PC-9 (cell line): ENCODE measurements at regions not wholly inside any gene's neighbourhood (a gene's known extent, or its start where the extent isn't known, plus 50 kb on each side); places are given as distances from the start of the nearest gene placed in this dataset.

Source experiments
- BruUV-seq: library from RNA; stranded (reverse); fragments of 400-500 nt; replicated peaks from 2 replicates; lab custom pipeline; 2021; lab: Mats Ljungman, UMichigan
- CTCF ChIA-PET: fragments of 300-600 bp; sonication (Branson Sonifier 250); formaldehyde crosslinking; loops from one replicate; lab custom pipeline; 2022; ENCODE audit warnings: antibody characterized with exemption; lab: Charles Lee
- POLR2A ChIA-PET: fragments of 300-600 bp; sonication (Branson Sonifier 250); formaldehyde crosslinking; loops from one replicate; lab custom pipeline; 2022; ENCODE audit warnings: antibody characterized with exemption; ENCODE audit not compliant: unreplicated experiment; lab: Charles Lee
- DNase-seq, 2 experiments: peaks; one replicate each; pipeline versions ENCODE4 v3.0.0 to v3.0.0-alpha.2; 2015 to 2022; ENCODE audit warnings: mixed read lengths in 1 of 2
- H2AFZ ChIP-seq: fragments of 200-600 bp; sonication (generic); 2 replicates; pipeline ENCODE4 v1.8.1; 2017; ENCODE audit warnings: antibody characterized with exemption
- H3F3A ChIP-seq: fragments of 200-600 bp; sonication (generic); 2 replicates; pipeline ENCODE4 v1.8.1; 2017; ENCODE audit warnings: antibody characterized with exemption, mild to moderate bottlenecking, low read depth; ENCODE audit not compliant: insufficient read depth
- H3K27ac ChIP-seq: fragments of 200-600 bp; sonication (generic); 2 replicates; pipeline ENCODE4 v1.6.1; 2016; ENCODE audit warnings: mixed run types
- H3K27me3 ChIP-seq: fragments of 200-600 bp; sonication (generic); 2 replicates; pipeline ENCODE4 v1.6.1; 2016; ENCODE audit warnings: low read depth, mixed run types; ENCODE audit not compliant: insufficient read depth
- H3K36me3 ChIP-seq: fragments of 200-600 bp; sonication (generic); 2 replicates; pipeline ENCODE4 v1.6.1; 2016; ENCODE audit warnings: low read depth, mixed run types
- H3K4me1 ChIP-seq: fragments of 200-600 bp; sonication (generic); replicated peaks from 2 replicates; pipeline ENCODE4 v1.6.1; 2016; ENCODE audit warnings: mixed run types; ENCODE audit not compliant: insufficient read depth
- H3K4me2 ChIP-seq: fragments of 200-600 bp; sonication (generic); 2 replicates; pipeline ENCODE4 v1.6.1; 2017; ENCODE audit warnings: mixed run types
- H3K4me3 ChIP-seq: fragments of 200-600 bp; sonication (generic); 2 replicates; pipeline ENCODE4 v1.6.1; 2016; ENCODE audit warnings: mixed run types
- H3K79me2 ChIP-seq: fragments of 200-600 bp; sonication (generic); 2 replicates; pipeline ENCODE4 v1.6.1; 2017; ENCODE audit warnings: low read depth, mixed run types
- H3K9me2 ChIP-seq: fragments of 200-600 bp; sonication (generic); 2 replicates; pipeline ENCODE4 v1.8.1; 2017; ENCODE audit warnings: mild to moderate bottlenecking; ENCODE audit not compliant: insufficient read depth
- H3K9me3 ChIP-seq: fragments of 200-600 bp; sonication (generic); 2 replicates; pipeline ENCODE4 v1.8.1; 2016; ENCODE audit warnings: low read depth; ENCODE audit not compliant: insufficient read depth
- H4K20me1 ChIP-seq: fragments of 200-600 bp; sonication (generic); 2 replicates; pipeline ENCODE4 v1.8.1; 2017; ENCODE audit not compliant: insufficient read depth
- EZH2 ChIP-seq: fragments of 200-600 bp; sonication (generic); IDR thresholded peaks from 2 replicates; pipeline ENCODE4 v1.8.0; 2017; ENCODE audit warnings: antibody characterized with exemption, low read depth
- intact Hi-C: fragments of 100-400 bp; cut with micrococcal nuclease; formaldehyde crosslinking; loops from one replicate; pipeline ENCODE4 v1.10.0; 2022; ENCODE audit not compliant: unreplicated experiment
- TF ChIP-seq, protein P1 (sequence below): fragments of 200-600 bp; sonication (generic); conservative IDR thresholded peaks from 2 replicates; pipeline ENCODE4 v1.6.1; 2017; ENCODE audit warnings: mixed run types, antibody characterized with exemption, mild to moderate bottlenecking, moderate library complexity

- DNase-seq: no peak
- no peaks in the 10 kb centered on the region for H3K27me3 ChIP-seq
- no peaks in the 10 kb centered on the region for H3K36me3 ChIP-seq
- H2AFZ ChIP-seq: no peak overlapping the region
- POLR2A ChIA-PET: no interaction called here
- H3K4me3 ChIP-seq: no peak overlapping the region
- H3K79me2 ChIP-seq: no peaks in the 10 kb centered on the region
- H3K27ac ChIP-seq: no peak overlapping the region
- H3K9me2 ChIP-seq: no peaks in the 10 kb centered on the region
- no peaks in the 10 kb centered on the region for H3K4me1 ChIP-seq
- no peaks in the 10 kb centered on the region for H3K9me3 ChIP-seq
- CTCF ChIA-PET: no interaction called here
- no peak overlapping the region for H3K4me2 ChIP-seq
- H4K20me1 ChIP-seq: no peaks in the 10 kb centered on the region
- TF ChIP-seq, protein P1, sequence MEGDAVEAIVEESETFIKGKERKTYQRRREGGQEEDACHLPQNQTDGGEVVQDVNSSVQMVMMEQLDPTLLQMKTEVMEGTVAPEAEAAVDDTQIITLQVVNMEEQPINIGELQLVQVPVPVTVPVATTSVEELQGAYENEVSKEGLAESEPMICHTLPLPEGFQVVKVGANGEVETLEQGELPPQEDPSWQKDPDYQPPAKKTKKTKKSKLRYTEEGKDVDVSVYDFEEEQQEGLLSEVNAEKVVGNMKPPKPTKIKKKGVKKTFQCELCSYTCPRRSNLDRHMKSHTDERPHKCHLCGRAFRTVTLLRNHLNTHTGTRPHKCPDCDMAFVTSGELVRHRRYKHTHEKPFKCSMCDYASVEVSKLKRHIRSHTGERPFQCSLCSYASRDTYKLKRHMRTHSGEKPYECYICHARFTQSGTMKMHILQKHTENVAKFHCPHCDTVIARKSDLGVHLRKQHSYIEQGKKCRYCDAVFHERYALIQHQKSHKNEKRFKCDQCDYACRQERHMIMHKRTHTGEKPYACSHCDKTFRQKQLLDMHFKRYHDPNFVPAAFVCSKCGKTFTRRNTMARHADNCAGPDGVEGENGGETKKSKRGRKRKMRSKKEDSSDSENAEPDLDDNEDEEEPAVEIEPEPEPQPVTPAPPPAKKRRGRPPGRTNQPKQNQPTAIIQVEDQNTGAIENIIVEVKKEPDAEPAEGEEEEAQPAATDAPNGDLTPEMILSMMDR: no peak
- no peak for TF ChIP-seq EZH2
- no peaks in the 10 kb centered on the region for H3F3A ChIP-seq
- no TSS peak for BruUV-seq
- intact Hi-C loops: no loop called here
These were observed 185.2 kb downstream of the SHOX2 start for GRCh38 chr3:157920822-157921700.

DNA sequence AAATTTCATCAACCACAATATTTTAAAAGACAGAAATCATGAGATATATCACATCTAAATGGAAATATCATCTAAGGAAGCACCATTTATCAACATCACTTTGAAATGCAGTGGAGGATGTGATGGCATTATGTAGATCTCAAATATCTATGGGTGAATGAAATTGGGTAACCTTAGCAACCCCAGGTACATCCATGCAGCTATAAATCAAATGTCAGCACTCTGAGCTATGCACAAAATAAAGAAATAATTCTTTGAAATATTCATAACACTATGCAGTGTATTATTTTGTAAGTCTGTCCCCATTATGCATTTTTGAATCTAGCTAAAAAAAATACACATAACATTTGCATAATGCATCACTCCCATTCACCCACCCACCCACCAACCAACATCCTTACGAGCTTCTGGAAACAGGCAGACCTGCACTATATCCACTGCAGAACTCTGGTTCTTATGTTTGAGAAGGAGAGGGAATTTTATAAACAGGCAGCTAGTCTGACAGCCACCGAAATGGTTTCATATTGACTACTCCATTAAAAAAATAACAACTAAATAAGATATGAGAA, 186.8 kb downstream of the SHOX2 start:
- Histone ChIP-seq H3K79me2 (no peaks in the 10 kb centered on the region), H3K4me1 (no peaks in the 10 kb centered on the region), H3K36me3 (no peaks in the 10 kb centered on the region), H3K27ac (no peak overlapping the region), H3K27me3 (no peaks in the 10 kb centered on the region), H3K4me2 (no peak overlapping the region), H3K4me3 (no peak overlapping the region), H2AFZ (no peak overlapping the region), H3K9me3 (no peaks in the 10 kb centered on the region), H3K9me2 (no peaks in the 10 kb centered on the region), H3F3A (no peaks in the 10 kb centered on the region), H4K20me1 (no peaks in the 10 kb centered on the region)
- ChIA-PET POLR2A (no interaction called here), CTCF (no interaction called here)
- DNase-seq: no peak
- intact Hi-C loops: loop anchor here (10.0 kb wide), 1 partner anchor 515 kb away; no protein-coding TSS in a partner anchor
- no TSS peak for BruUV-seq
- TF ChIP-seq, protein P1: no peak
- no peak for TF ChIP-seq EZH2

- intact Hi-C loops: loop anchor here (10.0 kb wide), 1 partner anchor 516 kb away; no protein-coding TSS in a partner anchor
- H3K27me3 ChIP-seq: no peaks in the 10 kb centered on the region
- TF ChIP-seq EZH2: no peak
- TF ChIP-seq, protein P1: no peak
- no peak overlapping the region for H2AFZ ChIP-seq
- no peaks in the 10 kb centered on the region for H4K20me1 ChIP-seq
- ChIA-PET CTCF (no interaction called here), POLR2A (no interaction called here)
- no peaks in the 10 kb centered on the region for H3K4me1 ChIP-seq
- no peak for DNase-seq
- no peaks in the 10 kb centered on the region for H3K36me3 ChIP-seq
- no TSS peak for BruUV-seq
- H3K9me2 ChIP-seq: no peaks in the 10 kb centered on the region
- no peak overlapping the region for H3K27ac ChIP-seq
- no peak overlapping the region for H3K4me3 ChIP-seq
- no peak overlapping the region for H3K4me2 ChIP-seq
- no peaks in the 10 kb centered on the region for H3K79me2 ChIP-seq
- H3K9me3 ChIP-seq: no peaks in the 10 kb centered on the region
- no peaks in the 10 kb centered on the region for H3F3A ChIP-seq
These were observed 187.8 kb downstream of the SHOX2 start for GRCh38 chr3:157918402-157918801.
